ENCODE measurements at regions not wholly inside any gene's neighbourhood (a gene's known extent, or its start where the extent isn't known, plus 50 kb on each side); places are given as distances from the start of the nearest gene placed in this dataset.
"Not testable (repeated sequence)": the region's sequence is repeated elsewhere in the genome, so short reads cannot be mapped to it uniquely, and the experiment has no call there.

GRCh38 chr11:69580529-69580928 lies 60.4 kb upstream of the CCND1 start:
- H3K4me3 ChIP-seq (ENCODE audit: low read depth, low read length): no peak overlapping the region
- no peak for TF ChIP-seq POLR2A (IDR thresholded peaks at IDR 0.05; ENCODE audit: extremely low read depth, insufficient read length)
- no peak for DNase-seq (ENCODE audit: low read depth)

DNA sequence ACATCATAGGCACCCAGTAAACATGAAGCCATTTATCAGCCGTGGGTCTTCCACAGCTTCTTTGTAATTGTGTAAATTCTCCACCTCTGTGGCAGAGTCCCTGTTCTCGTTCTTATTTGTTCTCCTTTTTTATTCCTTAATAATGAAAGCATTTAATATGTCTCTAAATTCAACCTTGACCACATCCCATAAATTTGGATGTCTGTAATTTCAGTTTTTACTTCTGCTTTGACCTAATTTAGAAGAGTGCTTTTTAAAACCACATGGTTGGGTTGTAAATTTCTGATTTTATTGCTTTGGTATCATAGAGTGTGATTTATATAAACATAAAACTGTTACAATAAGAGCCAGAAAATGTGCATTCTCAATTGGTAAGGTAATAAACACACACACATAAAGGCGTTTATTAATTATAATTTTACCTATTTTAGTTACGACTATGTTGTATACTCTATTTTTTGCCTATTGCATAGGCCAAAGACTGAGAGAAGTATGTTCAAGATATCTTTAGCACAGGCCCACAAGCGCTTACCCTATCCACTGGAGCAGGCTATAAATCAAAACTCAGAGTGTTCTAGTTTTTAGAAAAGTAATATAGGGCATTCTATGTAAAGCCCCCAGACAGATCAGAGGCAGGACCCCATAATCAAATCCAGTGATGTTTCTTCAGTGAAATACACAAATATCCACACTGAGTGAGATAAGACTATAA lies 58.0 kb upstream of the CCND1 start:
- TF ChIP-seq MAX (IDR thresholded peaks at IDR 0.05; ENCODE audit: low read depth, low read length): no peak
- TF ChIP-seq, protein P1, sequence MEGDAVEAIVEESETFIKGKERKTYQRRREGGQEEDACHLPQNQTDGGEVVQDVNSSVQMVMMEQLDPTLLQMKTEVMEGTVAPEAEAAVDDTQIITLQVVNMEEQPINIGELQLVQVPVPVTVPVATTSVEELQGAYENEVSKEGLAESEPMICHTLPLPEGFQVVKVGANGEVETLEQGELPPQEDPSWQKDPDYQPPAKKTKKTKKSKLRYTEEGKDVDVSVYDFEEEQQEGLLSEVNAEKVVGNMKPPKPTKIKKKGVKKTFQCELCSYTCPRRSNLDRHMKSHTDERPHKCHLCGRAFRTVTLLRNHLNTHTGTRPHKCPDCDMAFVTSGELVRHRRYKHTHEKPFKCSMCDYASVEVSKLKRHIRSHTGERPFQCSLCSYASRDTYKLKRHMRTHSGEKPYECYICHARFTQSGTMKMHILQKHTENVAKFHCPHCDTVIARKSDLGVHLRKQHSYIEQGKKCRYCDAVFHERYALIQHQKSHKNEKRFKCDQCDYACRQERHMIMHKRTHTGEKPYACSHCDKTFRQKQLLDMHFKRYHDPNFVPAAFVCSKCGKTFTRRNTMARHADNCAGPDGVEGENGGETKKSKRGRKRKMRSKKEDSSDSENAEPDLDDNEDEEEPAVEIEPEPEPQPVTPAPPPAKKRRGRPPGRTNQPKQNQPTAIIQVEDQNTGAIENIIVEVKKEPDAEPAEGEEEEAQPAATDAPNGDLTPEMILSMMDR (IDR thresholded peaks at IDR 0.05; ENCODE audit: low read depth, low read length): no peak
- no peak for TF ChIP-seq POLR2A (IDR thresholded peaks at IDR 0.05; ENCODE audit: extremely low read depth, insufficient read length)
- no peak for TF ChIP-seq MYC (IDR thresholded peaks at IDR 0.05; ENCODE audit: low read depth, low read length)
- H3K4me3 ChIP-seq (ENCODE audit: low read depth, low read length): no peak overlapping the region

GRCh38 chr11:69584160-69584559 lies 56.8 kb upstream of the CCND1 start:
- TF ChIP-seq MAX (IDR thresholded peaks at IDR 0.05; ENCODE audit: low read depth, low read length) (no peak), POLR2A (IDR thresholded peaks at IDR 0.05; ENCODE audit: extremely low read depth, insufficient read length) (no peak), MYC (IDR thresholded peaks at IDR 0.05; ENCODE audit: low read depth, low read length) (no peak)
- TF ChIP-seq, protein P1 (IDR thresholded peaks at IDR 0.05; ENCODE audit: low read depth, low read length): no peak

More for the DNA sequence above, 58.0 kb upstream of the CCND1 start:
- no peak for DNase-seq (ENCODE audit: low read depth)

GRCh38 chr11:69585385-69585784 lies 55.6 kb upstream of the CCND1 start:
- no peak overlapping the region for H3K4me3 ChIP-seq (ENCODE audit: low read depth, low read length)
- no peak for DNase-seq (ENCODE audit: low read depth)
- TF ChIP-seq MYC (IDR thresholded peaks at IDR 0.05; ENCODE audit: low read depth, low read length) (no peak), POLR2A (IDR thresholded peaks at IDR 0.05; ENCODE audit: extremely low read depth, insufficient read length) (no peak), MAX (IDR thresholded peaks at IDR 0.05; ENCODE audit: low read depth, low read length) (no peak)
- TF ChIP-seq, protein P1 (IDR thresholded peaks at IDR 0.05; ENCODE audit: low read depth, low read length): no peak

More at GRCh38 chr11:69584160-69584559, 56.8 kb upstream of the CCND1 start:
- DNase-seq (ENCODE audit: low read depth): no peak
- no peak overlapping the region for H3K4me3 ChIP-seq (ENCODE audit: low read depth, low read length)

GRCh38 chr11:69587454-69588090 lies 53.4 kb upstream of the CCND1 start:
- no peak for TF ChIP-seq MAX (IDR thresholded peaks at IDR 0.05; ENCODE audit: low read depth, low read length)
- TF ChIP-seq, protein P1 (IDR thresholded peaks at IDR 0.05; ENCODE audit: low read depth, low read length): no peak
- TF ChIP-seq POLR2A (IDR thresholded peaks at IDR 0.05; ENCODE audit: extremely low read depth, insufficient read length): no peak
- TF ChIP-seq MYC (IDR thresholded peaks at IDR 0.05; ENCODE audit: low read depth, low read length): no peak
- no peak for DNase-seq (ENCODE audit: low read depth)
- no peak overlapping the region for H3K4me3 ChIP-seq (ENCODE audit: low read depth, low read length)

DNA sequence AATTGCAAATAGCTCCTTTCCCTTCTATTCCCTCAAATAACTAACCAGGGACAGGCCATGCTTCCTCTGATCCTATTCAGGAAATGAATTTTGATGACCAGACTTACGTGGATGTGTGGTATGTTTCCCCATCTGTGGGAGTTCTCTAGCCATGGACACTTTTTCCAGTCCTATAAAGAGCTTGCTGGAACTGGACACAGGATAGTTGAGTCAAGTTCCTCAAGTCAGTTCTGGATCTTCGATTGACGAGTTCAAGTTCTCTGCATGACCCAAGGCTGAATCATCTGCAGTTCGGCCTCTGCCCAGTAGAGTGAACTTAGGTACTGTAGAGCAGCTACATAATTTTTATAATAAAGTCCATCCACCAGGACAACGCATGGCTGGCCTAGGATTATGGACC lies 52.7 kb upstream of the CCND1 start:
- no peak overlapping the region for H3K4me3 ChIP-seq (ENCODE audit: low read depth, low read length)
- DNase-seq (ENCODE audit: low read depth): no peak
- TF ChIP-seq POLR2A (IDR thresholded peaks at IDR 0.05; ENCODE audit: extremely low read depth, insufficient read length) (no peak), MAX (IDR thresholded peaks at IDR 0.05; ENCODE audit: low read depth, low read length) (no peak), MYC (IDR thresholded peaks at IDR 0.05; ENCODE audit: low read depth, low read length) (no peak)
- TF ChIP-seq, protein P1 (IDR thresholded peaks at IDR 0.05; ENCODE audit: low read depth, low read length): no peak

GRCh38 chr11:69590088-69590487 lies 50.9 kb upstream of the CCND1 start:
- not testable (repeated sequence) for DNase-seq (ENCODE audit: low read depth); H3K4me3 ChIP-seq (ENCODE audit: low read depth, low read length)
